ENCODE measurements at regions not wholly inside any gene's neighbourhood (a gene's known extent, or its start where the extent isn't known, plus 50 kb on each side); places are given as distances from the start of the nearest gene placed in this dataset.

DNA sequence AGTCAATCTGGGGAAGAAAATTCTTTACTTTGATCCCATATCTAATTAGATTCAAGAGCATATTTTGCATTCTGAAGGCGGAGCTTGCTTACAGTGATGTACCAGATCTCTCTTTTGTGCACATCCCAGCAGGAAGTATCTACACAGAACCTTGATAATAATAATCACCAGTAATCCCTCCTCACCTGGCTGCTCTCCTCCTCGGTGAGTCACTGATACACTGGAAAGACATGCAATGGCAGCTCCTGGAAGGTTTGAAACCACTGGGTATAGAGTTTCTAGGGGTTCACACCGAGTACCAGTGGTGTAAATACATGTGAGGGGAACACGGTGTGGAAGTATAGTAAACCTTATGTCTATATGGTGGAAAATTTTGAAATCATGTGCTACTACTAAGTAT is 205.5 kb upstream of the TARS1 start:
- intact Hi-C loops (cut with DNase I; ENCODE audit: low total_unique reads), result no loop called here

DNA sequence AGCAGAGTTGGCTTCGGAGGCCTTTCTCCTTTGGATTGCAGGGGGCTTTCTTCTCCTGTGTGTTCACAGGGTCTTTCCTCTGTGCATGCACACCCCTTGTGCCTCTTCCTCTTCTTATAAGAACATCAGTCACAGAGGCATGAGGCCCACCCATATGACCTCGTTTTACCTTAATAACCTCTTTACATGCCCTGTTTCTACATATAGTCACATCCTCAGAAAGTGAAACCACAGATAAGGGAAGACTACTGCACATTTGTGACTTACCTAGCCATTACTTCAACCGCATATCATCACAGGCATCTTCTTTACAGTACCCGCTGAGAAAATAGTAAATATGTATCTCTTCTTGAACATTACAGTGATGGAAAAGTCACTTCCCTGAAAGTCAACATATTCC is 204.9 kb upstream of the TARS1 start:
- no peak for DNase-seq
- no peak overlapping the region for H3K27ac ChIP-seq
- H3K9me3 ChIP-seq, result no peaks in the 10 kb centered on the region
- H3K36me3 ChIP-seq (ENCODE audit: low read depth, missing control alignments), result no peaks in the 10 kb centered on the region
- H3K4me3 ChIP-seq, result no peak overlapping the region
- TF ChIP-seq, protein P1, sequence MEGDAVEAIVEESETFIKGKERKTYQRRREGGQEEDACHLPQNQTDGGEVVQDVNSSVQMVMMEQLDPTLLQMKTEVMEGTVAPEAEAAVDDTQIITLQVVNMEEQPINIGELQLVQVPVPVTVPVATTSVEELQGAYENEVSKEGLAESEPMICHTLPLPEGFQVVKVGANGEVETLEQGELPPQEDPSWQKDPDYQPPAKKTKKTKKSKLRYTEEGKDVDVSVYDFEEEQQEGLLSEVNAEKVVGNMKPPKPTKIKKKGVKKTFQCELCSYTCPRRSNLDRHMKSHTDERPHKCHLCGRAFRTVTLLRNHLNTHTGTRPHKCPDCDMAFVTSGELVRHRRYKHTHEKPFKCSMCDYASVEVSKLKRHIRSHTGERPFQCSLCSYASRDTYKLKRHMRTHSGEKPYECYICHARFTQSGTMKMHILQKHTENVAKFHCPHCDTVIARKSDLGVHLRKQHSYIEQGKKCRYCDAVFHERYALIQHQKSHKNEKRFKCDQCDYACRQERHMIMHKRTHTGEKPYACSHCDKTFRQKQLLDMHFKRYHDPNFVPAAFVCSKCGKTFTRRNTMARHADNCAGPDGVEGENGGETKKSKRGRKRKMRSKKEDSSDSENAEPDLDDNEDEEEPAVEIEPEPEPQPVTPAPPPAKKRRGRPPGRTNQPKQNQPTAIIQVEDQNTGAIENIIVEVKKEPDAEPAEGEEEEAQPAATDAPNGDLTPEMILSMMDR (IDR thresholded peaks at IDR 0.05), result no peak
- no peaks in the 10 kb centered on the region for H3K27me3 ChIP-seq
- WGBS, 2 donors, result 89 to 91% methylated on average over 4 of the region's 4 CpGs
- intact Hi-C loops (cut with DNase I; ENCODE audit: low total_unique reads), result no loop called here
- H3K4me1 ChIP-seq, result peaks cover 8% of the 10 kb centered on the region

More for the DNA sequence above, 205.5 kb upstream of the TARS1 start:
- H3K36me3 ChIP-seq (ENCODE audit: low read depth, missing control alignments), result no peaks in the 10 kb centered on the region
- no peaks in the 10 kb centered on the region for H3K27me3 ChIP-seq
- H3K27ac ChIP-seq, result no peak overlapping the region
- H3K4me1 ChIP-seq, result peaks cover 8% of the 10 kb centered on the region
- DNase-seq, result no peak
- WGBS, 2 donors, result 92 to 93% methylated on average over 4 of the region's 4 CpGs
- TF ChIP-seq, protein P1 (IDR thresholded peaks at IDR 0.05), result no peak
- no peak for TF ChIP-seq POLR2A (IDR thresholded peaks at IDR 0.05)
- no peak overlapping the region for H3K4me3 ChIP-seq
- H3K9me3 ChIP-seq, result no peaks in the 10 kb centered on the region

DNA sequence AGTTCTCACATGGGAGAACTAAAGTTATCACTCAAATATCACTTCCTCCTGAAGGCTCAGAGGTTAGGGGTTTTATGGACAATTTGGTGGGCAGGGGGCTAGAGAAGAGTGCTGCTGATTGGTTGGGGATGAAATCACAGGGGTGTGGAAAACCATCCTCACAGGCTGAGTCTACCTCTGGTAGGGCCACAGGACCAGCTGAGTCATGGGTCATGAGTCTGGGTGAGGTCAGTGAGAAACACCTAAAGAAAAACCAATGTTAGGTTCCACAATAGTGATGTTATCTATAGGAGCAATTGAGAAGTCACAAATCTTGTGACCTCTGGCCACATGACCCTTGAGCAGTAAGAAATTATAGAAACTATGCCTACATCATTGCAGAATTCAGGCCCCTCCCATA is 203.3 kb upstream of the TARS1 start:
- intact Hi-C loops (cut with DNase I; ENCODE audit: low total_unique reads), result no loop called here
- H3K9me3 ChIP-seq, result no peaks in the 10 kb centered on the region

DNA sequence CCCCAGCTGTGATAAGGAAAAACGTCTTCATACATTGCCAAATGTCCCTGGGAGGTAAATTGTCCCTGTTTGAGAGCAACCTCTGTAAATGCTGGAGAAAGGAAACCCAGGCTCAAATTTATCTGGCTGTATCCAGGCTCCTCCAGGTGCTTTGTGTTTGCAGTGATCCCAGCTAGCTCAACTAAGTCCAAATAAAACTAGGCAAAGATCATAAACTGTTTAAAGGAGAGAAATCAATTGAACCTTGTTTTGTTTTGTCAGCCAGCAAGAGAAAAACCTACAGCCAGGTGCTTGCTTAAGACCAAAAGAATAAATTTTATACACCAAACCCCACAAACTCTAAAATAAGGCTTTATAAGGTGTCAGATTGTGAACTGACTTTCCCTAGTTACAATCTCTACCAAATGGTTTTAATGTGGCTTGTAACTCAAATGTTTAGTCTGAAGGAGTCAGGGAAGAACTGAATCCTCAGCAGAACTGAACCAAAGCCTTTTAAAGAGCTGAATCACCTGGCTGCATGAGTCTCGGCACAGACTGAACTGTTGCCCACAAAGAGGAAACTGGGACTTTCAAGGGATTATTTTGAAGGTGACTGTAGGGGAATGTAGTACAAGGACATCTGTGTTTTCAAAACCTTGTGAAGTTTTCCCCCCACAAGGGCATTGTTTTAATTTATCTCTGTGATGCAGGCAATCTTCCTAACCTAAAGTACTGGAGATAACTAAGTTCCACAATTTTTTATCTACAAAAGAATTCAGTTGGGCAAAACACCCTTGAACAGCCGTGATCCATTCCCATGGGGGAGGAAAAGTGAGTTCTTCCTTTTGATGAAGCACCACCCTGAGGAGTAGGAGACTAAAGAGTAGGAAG is 201.7 kb upstream of the TARS1 start:
- Histone ChIP-seq H3K27ac (no peak overlapping the region), H3K27me3 (no peaks in the 10 kb centered on the region), H3K36me3 (ENCODE audit: low read depth, missing control alignments) (no peaks in the 10 kb centered on the region), H3K4me3 (no peak overlapping the region), H3K9me3 (no peaks in the 10 kb centered on the region), H3K4me1 (peaks cover 8% of the 10 kb centered on the region)
- TF ChIP-seq, protein P1 (IDR thresholded peaks at IDR 0.05), result no peak
- no peak for TF ChIP-seq POLR2A (IDR thresholded peaks at IDR 0.05)
- DNase-seq, result no peak
- WGBS, 2 donors, result 26 to 34% methylated on average over 3 of the region's 3 CpGs
- intact Hi-C loops (cut with DNase I; ENCODE audit: low total_unique reads), result no loop called here

More for the DNA sequence above, 203.3 kb upstream of the TARS1 start:
- H3K4me1 ChIP-seq, result peaks cover 8% of the 10 kb centered on the region
- no peak overlapping the region for H3K4me3 ChIP-seq
- no peaks in the 10 kb centered on the region for H3K36me3 ChIP-seq (ENCODE audit: low read depth, missing control alignments)
- TF ChIP-seq, protein P1 (IDR thresholded peaks at IDR 0.05), result no peak
- no peak for TF ChIP-seq POLR2A (IDR thresholded peaks at IDR 0.05)
- DNase-seq, result no peak
- H3K27me3 ChIP-seq, result no peaks in the 10 kb centered on the region
- no peak overlapping the region for H3K27ac ChIP-seq

DNA sequence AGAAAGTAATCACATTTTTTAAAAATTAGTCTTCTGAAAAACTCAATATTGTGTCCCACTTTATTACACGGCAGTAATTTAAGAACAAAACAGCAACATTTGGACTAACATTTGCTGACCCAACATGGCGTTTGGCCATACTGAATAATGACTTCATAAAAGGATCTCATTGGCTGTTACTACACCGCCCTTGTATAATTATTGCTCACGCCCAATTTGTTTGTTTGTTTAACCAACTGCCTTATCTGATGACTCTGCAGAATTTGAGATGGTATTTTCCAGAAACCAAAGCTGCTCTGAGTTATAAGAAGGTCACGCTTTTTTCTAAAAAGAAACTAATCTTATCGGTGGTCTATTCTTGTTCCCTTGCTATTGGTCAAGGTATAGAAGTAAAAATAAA is 200.2 kb upstream of the TARS1 start:
- DNase-seq, result no peak
- TF ChIP-seq, protein P1 (IDR thresholded peaks at IDR 0.05), result no peak
- no peak for TF ChIP-seq POLR2A (IDR thresholded peaks at IDR 0.05)
- 80 to 81% methylated on average over 6 of the region's 6 CpGs for WGBS, 2 donors
- Histone ChIP-seq H3K4me3 (no peak overlapping the region), H3K36me3 (ENCODE audit: low read depth, missing control alignments) (no peaks in the 10 kb centered on the region), H3K27ac (no peak overlapping the region), H3K27me3 (no peaks in the 10 kb centered on the region), H3K9me3 (no peaks in the 10 kb centered on the region), H3K4me1 (peaks cover 8% of the 10 kb centered on the region)
- intact Hi-C loops (cut with DNase I; ENCODE audit: low total_unique reads), result no loop called here
